Stimulated activated CD4-positive, alpha-beta T cell treated with anti-CD3 and anti-CD28 coated beads, Interleukin-15, amount 100 ng/mL, for 48 hours (primary cell): ENCODE measurements at regions not wholly inside any gene's neighbourhood (a gene's known extent, or its start where the extent isn't known, plus 50 kb on each side); places are given as distances from the start of the nearest gene placed in this dataset.

Experiments
- DNase-seq, 2 donors: peaks; one replicate each; pipeline ENCODE4 v3.0.0-alpha.2; 2020; ENCODE audit warnings: low read depth in 2 of 2

DNA sequence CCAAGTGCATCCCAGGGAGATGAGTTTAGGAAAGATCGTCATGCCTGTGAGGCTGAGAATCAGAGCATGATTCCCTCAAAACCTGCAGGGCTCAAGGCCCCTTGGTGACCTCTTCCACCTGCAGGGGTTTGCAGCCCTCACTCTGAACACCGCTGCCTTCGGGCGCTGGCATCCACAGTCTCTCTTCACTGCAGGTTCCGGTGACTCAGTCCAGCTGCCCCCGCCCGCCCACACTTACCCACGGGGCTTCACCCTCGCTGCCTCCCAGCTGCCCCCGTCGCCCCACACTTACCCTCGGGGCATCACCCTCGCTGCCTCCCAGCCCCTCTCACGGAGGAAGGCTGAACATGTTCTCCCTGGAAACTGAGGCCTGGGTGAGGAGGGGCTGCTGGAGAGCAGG lies 277.1 kb downstream of the XXYLT1 start:
- no peak for DNase-seq

DNA sequence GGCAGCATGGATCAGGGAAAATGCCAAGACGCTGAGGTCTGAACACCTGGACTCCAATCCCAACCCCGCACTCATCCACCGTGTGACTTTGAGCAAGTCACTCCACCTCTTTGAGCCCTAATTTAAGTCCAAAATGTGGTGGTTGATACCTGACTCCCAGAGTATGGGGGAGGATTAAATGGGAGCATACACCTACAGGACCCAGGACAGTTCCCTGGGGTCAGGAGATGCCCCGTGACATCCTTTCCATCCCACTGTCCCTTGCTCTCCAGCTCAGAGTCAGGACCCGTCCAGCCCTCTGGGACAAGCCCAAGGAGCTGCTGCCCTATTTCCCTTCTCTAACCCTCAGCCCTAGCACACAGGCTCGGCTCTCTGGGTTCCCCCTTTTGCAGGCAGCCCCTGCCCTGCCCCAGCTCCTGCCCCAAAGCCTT lies 276.4 kb downstream of the XXYLT1 start:
- no peak for DNase-seq

GRCh38 chr3:194995334-194995733 lies 275.6 kb downstream of the XXYLT1 start:
- no peak for DNase-seq

DNA sequence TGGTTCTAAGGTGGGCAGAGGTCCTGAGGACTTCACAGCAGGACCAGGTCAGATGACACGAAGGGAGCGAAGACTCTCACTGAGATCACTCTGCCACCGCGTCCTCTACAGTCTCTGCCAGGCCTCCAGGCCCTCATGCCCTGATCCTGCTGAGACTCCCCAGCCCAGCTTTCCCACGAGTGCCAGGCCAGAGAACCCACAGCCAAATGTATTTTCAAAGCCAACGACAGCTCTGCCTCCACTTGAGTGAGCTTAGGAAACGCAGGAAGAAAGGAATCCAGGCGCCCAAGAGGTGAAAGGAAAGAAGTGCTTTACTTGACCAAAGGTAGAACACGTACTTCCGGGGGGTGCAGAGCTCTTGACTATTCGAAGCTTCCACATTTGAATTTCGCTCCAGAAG lies 275.0 kb downstream of the XXYLT1 start:
- no peak for DNase-seq

GRCh38 chr3:194996746-194997145 lies 274.2 kb downstream of the XXYLT1 start:
- no peak for DNase-seq

DNA sequence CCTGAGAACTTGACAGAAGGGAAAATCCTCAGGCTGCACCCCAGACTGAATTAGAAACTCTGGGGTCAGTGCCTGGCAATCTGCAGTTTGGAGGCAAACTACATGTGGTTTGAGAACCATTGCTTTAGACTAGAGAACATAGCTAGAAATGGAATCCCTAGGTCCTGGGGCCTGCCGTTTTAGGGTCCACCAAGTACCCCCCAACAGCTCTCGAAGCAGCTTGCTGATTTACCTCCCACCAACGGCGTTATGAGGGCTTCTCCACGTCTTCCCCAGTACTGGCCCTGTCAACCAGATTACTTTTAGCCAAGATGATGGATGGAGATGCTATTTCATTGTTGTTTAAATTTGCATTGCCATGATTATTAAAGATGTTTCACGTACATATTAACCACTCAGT lies 272.5 kb downstream of the XXYLT1 start:
- no peak for DNase-seq

GRCh38 chr3:194998948-194999347 lies 272.0 kb downstream of the XXYLT1 start:
- DNase-seq = no peak

- DNase-seq = no peak
These were observed 271.5 kb downstream of the XXYLT1 start for GRCh38 chr3:194999491-194999890.

GRCh38 chr3:195001261-195001660 lies 269.7 kb downstream of the XXYLT1 start:
- no peak for DNase-seq

DNA sequence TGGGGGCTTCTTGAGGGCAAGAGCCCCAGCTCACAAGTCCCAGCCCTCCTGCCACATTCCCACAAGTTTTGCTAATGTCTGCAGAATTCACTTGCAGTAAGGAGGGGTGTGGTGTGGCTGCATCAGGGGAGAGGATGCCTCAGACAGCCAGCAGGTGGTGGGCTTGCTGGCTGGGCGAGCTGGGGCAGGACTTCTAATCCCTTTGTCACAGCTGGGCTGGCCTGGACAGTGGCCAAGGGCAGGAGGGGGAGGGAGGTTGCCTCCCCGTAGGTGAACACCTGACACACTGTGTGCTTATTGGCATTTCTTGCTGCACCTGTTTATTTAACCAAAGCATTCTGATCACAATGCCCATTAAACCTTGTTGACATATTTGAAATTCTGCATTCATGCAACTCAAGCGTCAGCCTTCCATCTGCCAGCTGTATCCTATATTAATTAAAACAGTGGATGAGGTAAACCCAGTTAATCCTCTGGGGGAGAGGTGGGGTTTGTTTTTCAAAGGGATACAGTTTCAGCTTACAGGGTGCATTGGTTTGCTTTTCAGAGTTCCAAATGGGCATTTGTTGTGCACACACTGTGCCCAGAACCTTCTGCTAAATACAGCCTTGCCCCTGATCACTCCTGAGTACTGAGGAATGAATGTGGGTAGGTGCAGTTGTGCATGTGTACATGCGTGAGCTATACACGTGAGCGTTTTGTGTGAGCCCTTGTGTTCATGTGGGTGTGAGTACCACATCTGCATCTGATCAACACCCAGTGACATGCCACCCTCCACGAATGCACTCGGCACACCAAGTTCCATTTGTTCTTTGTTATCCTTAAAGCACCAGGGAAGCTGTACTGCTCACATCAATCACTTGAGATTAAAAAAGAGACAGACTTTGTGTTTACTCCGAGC lies 268.7 kb downstream of the XXYLT1 start:
- no peak for DNase-seq

- no peak for DNase-seq
These were observed 267.7 kb downstream of the XXYLT1 start for GRCh38 chr3:195003006-195003892.

DNA sequence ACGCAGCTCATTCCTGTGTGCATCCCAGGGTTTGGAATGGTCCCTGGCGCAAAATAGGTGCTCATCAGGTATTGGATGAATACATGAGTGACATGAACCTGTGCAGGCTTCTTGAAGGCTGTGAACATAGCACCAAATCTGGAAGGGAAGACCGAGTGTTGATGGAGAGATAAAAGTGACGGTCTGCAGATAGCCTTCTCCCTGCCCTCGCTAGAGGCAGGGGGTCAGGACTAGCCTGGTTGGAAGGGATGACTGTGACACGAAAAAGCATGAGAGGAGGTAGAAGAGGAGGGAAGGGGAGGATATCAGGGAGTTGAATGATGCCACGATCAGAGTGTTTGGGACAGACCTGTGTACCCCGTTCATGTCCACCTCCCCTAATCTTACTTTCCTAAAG lies 267.1 kb downstream of the XXYLT1 start:
- DNase-seq = no peak

DNA sequence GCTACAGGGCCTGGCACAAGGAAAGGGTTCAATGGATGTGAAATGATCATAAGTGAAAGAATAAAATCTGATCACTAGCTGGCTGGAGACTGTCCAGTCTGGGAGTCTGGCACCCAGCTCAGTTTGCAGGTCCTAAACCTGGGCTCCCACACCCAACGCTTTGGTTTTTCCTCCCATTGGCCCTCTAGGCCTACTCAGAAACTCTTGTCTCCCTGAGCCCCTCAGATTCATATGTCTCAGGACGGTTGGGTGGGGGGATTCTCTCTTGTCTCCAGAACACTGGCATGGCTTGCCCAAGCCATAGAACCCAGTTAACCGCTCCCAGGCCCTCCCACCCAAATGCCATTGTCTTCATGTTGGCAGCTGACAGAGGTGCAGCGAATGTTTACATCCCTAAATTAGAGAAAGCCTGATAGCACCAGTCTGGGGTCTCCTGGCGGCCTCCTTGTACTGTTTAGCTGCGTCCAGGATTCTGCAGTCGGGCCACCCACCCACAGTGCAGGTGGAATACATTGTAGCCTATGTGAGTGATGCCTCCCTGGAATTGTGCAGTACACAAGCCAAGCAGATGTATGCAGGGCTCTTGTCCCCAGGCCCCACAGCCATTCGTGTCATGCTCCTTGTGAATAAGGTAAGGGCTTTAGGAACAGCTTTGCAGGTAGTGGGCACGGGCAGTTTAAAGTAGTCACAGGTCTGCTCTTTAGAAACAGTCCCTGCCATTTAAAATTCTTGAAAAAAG lies 266.3 kb downstream of the XXYLT1 start:
- no peak for DNase-seq

GRCh38 chr3:195005251-195005620 lies 265.7 kb downstream of the XXYLT1 start:
- no peak for DNase-seq

GRCh38 chr3:195005759-195006510 lies 265.0 kb downstream of the XXYLT1 start:
- no peak for DNase-seq

GRCh38 chr3:195007151-195007550 lies 263.8 kb downstream of the XXYLT1 start:
- no peak for DNase-seq

- no peak for DNase-seq
These were observed 263.2 kb downstream of the XXYLT1 start for GRCh38 chr3:195007766-195008165.

DNA sequence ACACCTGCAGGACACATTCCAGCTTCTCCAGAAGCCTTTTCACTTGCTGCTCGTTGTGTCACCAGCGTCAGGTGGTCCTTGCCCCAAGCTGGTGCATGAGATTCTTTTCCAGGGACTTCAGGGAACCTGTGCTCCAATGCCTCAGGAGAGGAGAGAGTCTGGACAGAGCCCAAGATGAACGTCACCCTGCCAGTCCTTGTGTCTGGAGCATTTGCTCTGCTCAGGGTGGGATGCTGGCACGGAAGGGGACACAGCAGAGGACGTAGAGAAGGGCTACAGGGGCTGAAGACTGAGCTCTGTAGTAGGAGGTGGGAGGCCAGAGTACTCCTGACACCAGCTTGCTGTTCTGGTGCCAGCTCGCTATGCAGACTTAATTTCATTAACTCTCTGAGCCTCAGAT lies 262.1 kb downstream of the XXYLT1 start:
- no peak for DNase-seq

- DNase-seq = no peak
These were observed 261.3 kb downstream of the XXYLT1 start for GRCh38 chr3:195009616-195010015.

GRCh38 chr3:195010551-195011100 lies 260.3 kb downstream of the XXYLT1 start:
- no peak for DNase-seq

GRCh38 chr3:195011231-195011834 lies 259.6 kb downstream of the XXYLT1 start:
- no peak for DNase-seq
